Ascending aorta (tissue), 2 donors: ENCODE measurements at regions not wholly inside any gene's neighbourhood (a gene's known extent, or its start where the extent isn't known, plus 50 kb on each side); places are given as distances from the start of the nearest gene placed in this dataset.
"Not testable (repeated sequence)": the region's sequence is repeated elsewhere in the genome, so short reads cannot be mapped to it uniquely, and the experiment has no call there.

Source experiments
- DNase-seq, 2 donors: peaks; one replicate each; pipeline ENCODE4 v3.0.0-alpha.2; 2019; ENCODE audit warnings: low spot score in 2 of 2
- H3K27ac ChIP-seq, 2 donors: fragments of 200-600 bp; sonication (generic); one replicate each; pipeline ENCODE4 v1.5.1; 2016 to 2017; ENCODE audit warnings: mild to moderate bottlenecking in 1 of 2
- H3K27me3 ChIP-seq: fragments of 200-600 bp; sonication (generic); one replicate; pipeline ENCODE4 v1.5.1; 2017
- H3K36me3 ChIP-seq, 2 donors: fragments of 200-600 bp; sonication (generic); one replicate each; pipeline ENCODE4 v1.5.1; 2016
- H3K4me1 ChIP-seq, 2 donors: fragments of 200-600 bp; sonication (generic); one replicate each; pipeline ENCODE4 v1.5.1; 2016 to 2017; ENCODE audit warnings: mild to moderate bottlenecking in 1 of 2
- H3K4me3 ChIP-seq, 2 donors: fragments of 200-600 bp; sonication (generic); one replicate each; pipeline ENCODE4 v1.5.1; 2016 to 2017; ENCODE audit warnings: mild to moderate bottlenecking in 1 of 2
- H3K9me3 ChIP-seq, 2 donors: fragments of 200-600 bp; sonication (generic); one replicate each; pipeline ENCODE4 v1.5.1; 2016
- CTCF ChIP-seq, 3 experiments: fragments of 200-600 bp in 2 of 3; fragments of 450-650 bp in 1 of 3; sonication (generic) in 2 of 3; IDR thresholded peaks; one replicate each; pipeline ENCODE4 v1.5.1; 2016 to 2019; ENCODE audit warnings: antibody characterized with exemption in 3 of 3, mild to moderate bottlenecking in 1 of 3, moderate library complexity in 1 of 3
- intact Hi-C: fragments of 100-400 bp; cut with DNase I; formaldehyde crosslinking; loops from one replicate; pipeline ENCODE4 v1.15.1; 2023

- no peak for TF ChIP-seq CTCF (IDR thresholded peaks at IDR 0.05)
- Histone ChIP-seq H3K27me3 (no peaks in the 10 kb centered on the region), H3K9me3 (no peaks in the 10 kb centered on the region), H3K27ac (no peak overlapping the region), H3K4me1 (no peaks in the 10 kb centered on the region), H3K4me3 (no peak overlapping the region), H3K36me3 (no peaks in the 10 kb centered on the region)
- intact Hi-C loops: no loop called here
- DNase-seq: no peak
Observed at GRCh38 chr10:23768281-23768680, 329.4 kb downstream of the OTUD1 start.

GRCh38 chr10:23777153-23777552 lies 338.3 kb downstream of the OTUD1 start:
- H3K4me1 ChIP-seq: no peaks in the 10 kb centered on the region
- intact Hi-C loops: no loop called here
- no peaks in the 10 kb centered on the region for H3K9me3 ChIP-seq
- H3K36me3 ChIP-seq: no peaks in the 10 kb centered on the region
- no peak overlapping the region for H3K4me3 ChIP-seq
- no peak for TF ChIP-seq CTCF (IDR thresholded peaks at IDR 0.05)
- no peak overlapping the region for H3K27ac ChIP-seq
- no peaks in the 10 kb centered on the region for H3K27me3 ChIP-seq
- DNase-seq: no peak

- intact Hi-C loops: no loop called here
- Histone ChIP-seq H3K36me3 (no peaks in the 10 kb centered on the region), H3K4me1 (no peaks in the 10 kb centered on the region), H3K4me3 (no peak overlapping the region), H3K27me3 (no peaks in the 10 kb centered on the region), H3K9me3 (no peaks in the 10 kb centered on the region), H3K27ac (no peak overlapping the region)
- no peak for TF ChIP-seq CTCF (IDR thresholded peaks at IDR 0.05)
- DNase-seq: no peak
Observed at GRCh38 chr10:23779301-23779700, 340.4 kb downstream of the OTUD1 start.

DNA sequence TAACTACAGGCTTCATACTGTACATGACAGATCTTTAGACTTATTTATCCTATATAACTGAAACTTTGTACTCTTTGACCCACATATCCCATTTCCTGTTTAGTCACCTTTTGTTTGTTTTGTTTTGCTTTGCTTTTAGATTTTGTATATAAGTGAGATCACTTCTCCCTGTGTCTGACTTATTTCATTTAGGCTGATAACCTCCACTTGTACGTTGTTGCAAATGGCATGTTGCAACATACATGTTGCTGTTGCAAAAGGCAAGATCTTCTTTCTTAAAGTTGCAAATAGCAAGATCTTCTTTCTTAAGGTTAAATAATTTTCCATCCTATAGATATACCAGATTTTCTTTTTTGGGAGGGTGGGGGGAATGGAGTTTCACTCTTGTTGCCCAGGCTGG lies 341.5 kb downstream of the OTUD1 start:
- TF ChIP-seq CTCF (IDR thresholded peaks at IDR 0.05): no peak
- Histone ChIP-seq H3K36me3 (no peaks in the 10 kb centered on the region), H3K4me3 (no peak overlapping the region), H3K9me3 (no peaks in the 10 kb centered on the region), H3K27ac (no peak overlapping the region), H3K27me3 (no peaks in the 10 kb centered on the region), H3K4me1 (no peaks in the 10 kb centered on the region)
- intact Hi-C loops: no loop called here
- DNase-seq: no peak

- Histone ChIP-seq H3K36me3 (no peaks in the 10 kb centered on the region), H3K4me3 (no peak overlapping the region), H3K27ac (no peak overlapping the region), H3K9me3 (no peaks in the 10 kb centered on the region), H3K4me1 (no peaks in the 10 kb centered on the region), H3K27me3 (no peaks in the 10 kb centered on the region)
- intact Hi-C loops: no loop called here
- no peak for DNase-seq
- no peak for TF ChIP-seq CTCF (IDR thresholded peaks at IDR 0.05)
Observed at GRCh38 chr10:23786594-23786993, 347.7 kb downstream of the OTUD1 start.

DNA sequence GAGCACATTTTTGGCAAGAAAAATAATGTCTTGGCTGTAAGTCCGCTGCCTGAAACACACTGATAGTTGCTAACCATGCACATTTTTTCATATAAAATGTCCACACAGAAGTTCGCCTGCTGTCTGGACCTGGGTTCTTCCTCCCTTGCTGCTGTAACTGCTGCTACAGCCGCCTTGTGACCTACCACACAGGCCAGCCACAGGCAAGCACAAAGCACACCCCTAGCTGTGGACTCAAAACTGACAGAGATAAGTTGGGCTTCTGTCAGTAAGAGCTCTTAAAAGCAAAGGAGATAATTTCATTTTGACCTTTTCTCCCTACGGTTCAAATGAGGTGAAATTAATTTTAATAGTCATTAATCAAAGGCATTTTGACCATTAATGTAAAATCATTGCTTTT lies 354.7 kb downstream of the OTUD1 start:
- TF ChIP-seq CTCF (IDR thresholded peaks at IDR 0.05): no peak
- Histone ChIP-seq H3K4me1 (no peaks in the 10 kb centered on the region), H3K4me3 (no peak overlapping the region), H3K27me3 (no peaks in the 10 kb centered on the region), H3K27ac (no peak overlapping the region), H3K36me3 (no peaks in the 10 kb centered on the region), H3K9me3 (no peaks in the 10 kb centered on the region)
- intact Hi-C loops: no loop called here
- DNase-seq: no peak

DNA sequence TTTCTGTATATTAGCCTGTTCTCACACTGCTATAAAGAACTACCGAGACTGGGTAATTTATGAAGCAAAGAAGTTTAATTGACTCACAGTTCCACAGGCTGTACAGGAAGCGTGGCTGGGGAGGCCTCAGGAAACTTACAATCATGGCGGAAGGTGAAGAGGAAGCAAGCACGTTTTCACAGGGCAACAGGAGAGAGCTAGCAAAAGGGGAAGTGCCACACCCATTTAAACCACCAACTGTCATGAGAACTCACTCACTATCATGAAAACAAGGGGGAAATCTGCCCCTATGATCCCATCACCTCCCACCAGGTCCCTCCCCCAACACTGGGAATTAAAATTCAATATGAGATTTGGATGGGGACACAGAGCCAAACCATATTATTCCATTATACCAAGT lies 358.6 kb downstream of the OTUD1 start:
- H3K4me3 ChIP-seq, DNase-seq, H3K4me1 ChIP-seq, H3K36me3 ChIP-seq, H3K27ac ChIP-seq, H3K9me3 ChIP-seq, H3K27me3 ChIP-seq, intact Hi-C loops: not testable (repeated sequence)
